Endothelial cell of umbilical vein (primary cell): ENCODE measurements at regions not wholly inside any gene's neighbourhood (a gene's known extent, or its start where the extent isn't known, plus 50 kb on each side); places are given as distances from the start of the nearest gene placed in this dataset.

Experiments used
- BruUV-seq: library from RNA; stranded (reverse); fragments of 400-500 nt; replicated peaks from 2 replicates; lab custom pipeline; 2021; lab: Mats Ljungman, UMichigan
- CTCF ChIA-PET: fragments of 300-600, 350-600 bp; sonication (Branson Sonifier 250); formaldehyde crosslinking; loops from one replicate; lab custom pipeline; 2021; ENCODE audit warnings: antibody characterized with exemption, inconsistent platforms; lab: Charles Lee
- POLR2A ChIA-PET: fragments of 300-600, 350-600 bp; sonication (Branson Sonifier 250); formaldehyde crosslinking; loops from one replicate; lab custom pipeline; 2021; ENCODE audit warnings: antibody characterized with exemption, inconsistent platforms; lab: Charles Lee
- DNase-seq: peaks from one replicate; pipeline ENCODE4 v3.0.0-alpha.2; 2011; ENCODE audit warnings: low read depth, low spot score
- FAIRE-seq: peaks from 2 replicates; lab custom pipeline; 2011; peaks lifted over from hg19 to GRCh38; lab: Jason Lieb, UNC
- H2AFZ ChIP-seq: 2 replicates; pipeline ENCODE4 v1.6.0; 2012; ENCODE audit warnings: low read depth, low read length, control low read depth, inconsistent platforms
- H3K27ac ChIP-seq: 2 replicates; pipeline ENCODE4 v1.5.1; 2011; ENCODE audit warnings: low read depth, mild to moderate bottlenecking, control low read depth, low read length, moderate library complexity; ENCODE audit not compliant: insufficient read depth
- H3K27me3 ChIP-seq, 2 experiments: 2 replicates each; pipeline versions ENCODE4 v1.6.0 to v1.6.1; 2011; ENCODE audit warnings: low read length in 2 of 2, mixed read lengths in 1 of 2; ENCODE audit not compliant: control insufficient read depth in 2 of 2, insufficient read depth in 2 of 2
- H3K36me3 ChIP-seq, 2 experiments: 2 replicates in 1 of 2; 3 replicates in 1 of 2; pipeline ENCODE4 v1.5.1; 2011; ENCODE audit warnings: low read length in 2 of 2, mild to moderate bottlenecking in 1 of 2, moderate library complexity in 1 of 2; ENCODE audit not compliant: control insufficient read depth in 2 of 2, insufficient read depth in 2 of 2; ENCODE audit errors: extremely low read depth in 1 of 2
- H3K4me1 ChIP-seq: 3 replicates; pipeline ENCODE4 v1.5.1; 2011; ENCODE audit warnings: mild to moderate bottlenecking, low read length; ENCODE audit not compliant: control insufficient read depth, insufficient read depth; ENCODE audit errors: extremely low read depth
- H3K4me2 ChIP-seq: 2 replicates; pipeline ENCODE4 v1.6.1; 2011; ENCODE audit warnings: low read length, control low read depth, mixed read lengths; ENCODE audit not compliant: insufficient read depth
- H3K4me3 ChIP-seq, 3 experiments: fragments of 200-600 bp in 1 of 3; sonication (generic), shearing (Covaris generic) in 1 of 3; replicated peaks in 1 of 3; 2 replicates each; pipeline ENCODE4 v1.5.1; 2011 to 2016; ENCODE audit warnings: control low read depth in 3 of 3, low read length in 3 of 3, mild to moderate bottlenecking in 2 of 3, inconsistent platforms in 1 of 3, low read depth in 1 of 3, moderate library complexity in 1 of 3; ENCODE audit not compliant: insufficient read depth in 1 of 3
- H3K79me2 ChIP-seq: 2 replicates; pipeline ENCODE4 v1.6.0; 2012; ENCODE audit warnings: low read length, inconsistent platforms; ENCODE audit not compliant: control insufficient read depth, insufficient read depth
- H3K9ac ChIP-seq: replicated peaks from 2 replicates; pipeline ENCODE3; 2011; ENCODE audit warnings: low read length, control low read depth; ENCODE audit not compliant: insufficient read depth; ENCODE audit errors: extremely low read depth
- H3K9me1 ChIP-seq: replicated peaks from 3 replicates; pipeline ENCODE4 v1.6.0; 2011; ENCODE audit warnings: mild to moderate bottlenecking, low read length; ENCODE audit not compliant: control insufficient read depth, insufficient read depth; ENCODE audit errors: extremely low read depth
- H3K9me3 ChIP-seq: replicated peaks from 2 replicates; pipeline ENCODE4 v1.5.1; 2012; ENCODE audit warnings: low read length, inconsistent platforms; ENCODE audit not compliant: control insufficient read depth, insufficient read depth
- H4K20me1 ChIP-seq: replicated peaks from 2 replicates; pipeline ENCODE3; 2011; ENCODE audit warnings: mild to moderate bottlenecking, low read length; ENCODE audit not compliant: control insufficient read depth, insufficient read depth; ENCODE audit errors: extremely low read depth
- CTCF ChIP-seq, 2 donors: IDR thresholded peaks; 1 replicate in 1 of 2; 2 replicates in 1 of 2; pipeline ENCODE4 v1.5.1; 2011; ENCODE audit warnings: low read length in 2 of 2, mild to moderate bottlenecking in 2 of 2, moderate library complexity in 2 of 2, control low read depth in 1 of 2, inconsistent platforms in 1 of 2, low read depth in 1 of 2; ENCODE audit not compliant: insufficient read depth in 1 of 2; ENCODE audit errors: extremely low read depth in 1 of 2
- EZH2 ChIP-seq: IDR thresholded peaks from 2 replicates; pipeline ENCODE4 v1.6.1; 2012; ENCODE audit warnings: borderline replicate concordance, low read depth, mild to moderate bottlenecking, moderate library complexity, low read length, inconsistent platforms; ENCODE audit not compliant: severe bottlenecking
- FOS ChIP-seq: IDR thresholded peaks from 2 replicates; pipeline ENCODE4 v1.6.1; 2011; ENCODE audit warnings: mild to moderate bottlenecking, low read length, moderate library complexity, borderline replicate concordance; ENCODE audit not compliant: insufficient read depth
- GATA2 ChIP-seq: IDR thresholded peaks from 2 replicates; pipeline ENCODE4 v1.7.0; 2011; ENCODE audit warnings: low read depth, mild to moderate bottlenecking, moderate library complexity, mixed read lengths, low read length; ENCODE audit not compliant: insufficient read length, insufficient read depth
- JUN ChIP-seq: IDR thresholded peaks from 2 replicates; pipeline ENCODE4 v1.6.1; 2011; ENCODE audit warnings: borderline replicate concordance, low read depth; ENCODE audit not compliant: insufficient read length, insufficient read depth
- MAX ChIP-seq: IDR thresholded peaks from 2 replicates; pipeline ENCODE4 v1.6.1; 2011; ENCODE audit not compliant: insufficient read depth, insufficient read length
- MYC ChIP-seq: IDR thresholded peaks from one replicate; pipeline ENCODE4 v1.6.1; 2011; ENCODE audit warnings: mild to moderate bottlenecking, low read depth, low read length
- POLR2A ChIP-seq: IDR thresholded peaks from 2 replicates; pipeline ENCODE4 v1.6.1; 2012; ENCODE audit warnings: low read depth, mild to moderate bottlenecking, control low read depth, low read length
- POLR2AphosphoS5 ChIP-seq: IDR thresholded peaks from 2 replicates; pipeline ENCODE4 v1.6.1; 2012; ENCODE audit warnings: low read depth, mild to moderate bottlenecking, control low read depth, low read length, moderate library complexity; ENCODE audit not compliant: insufficient read depth
- dilution Hi-C: fragments of 300-500 bp; cut with MboI; formaldehyde crosslinking; loops from one replicate; pipeline ENCODE4 v1.15.0; 2019; ENCODE audit warnings: low sequenced_read_pairs; ENCODE audit not compliant: extremely low pct_ligation_motif_present
- intact Hi-C: fragments of 100-400 bp; cut with micrococcal nuclease; formaldehyde crosslinking; loops from one replicate; pipeline ENCODE4 v1.10.0; 2022

- intact Hi-C loops = no loop called here
- POLR2A ChIA-PET = no interaction called here
- TF ChIP-seq MAX = no peak
- no peak for TF ChIP-seq EZH2
- no peak for TF ChIP-seq FOS
- no peak for TF ChIP-seq GATA2
- no peak for TF ChIP-seq POLR2A
- TF ChIP-seq POLR2AphosphoS5 = no peak
- TF ChIP-seq CTCF (IDR thresholded peaks at IDR 0.05; ENCODE audit: extremely low read depth in 1 of 2, insufficient read depth in 1 of 2, low read depth in 1 of 2, low read length in 2 of 2) = no peak
- TF ChIP-seq JUN = no peak
- no peak for TF ChIP-seq MYC
- Histone ChIP-seq H3K9me3 (no peaks in the 10 kb centered on the region), H3K27me3 (peaks cover 18 to 53% of the 10 kb centered on the region in 2 experiments), H3K79me2 (no peaks in the 10 kb centered on the region), H3K27ac (no peak overlapping the region), H3K36me3 (no peaks in the 10 kb centered on the region), H3K4me2 (no peak overlapping the region), H3K9ac (no peak overlapping the region), H3K9me1 (no peaks in the 10 kb centered on the region), H3K4me1 (no peaks in the 10 kb centered on the region), H3K4me3 (no peak overlapping the region), H4K20me1 (no peaks in the 10 kb centered on the region), H2AFZ (no peak overlapping the region)
- FAIRE-seq = no peak
- BruUV-seq = no TSS peak
- dilution Hi-C loops = no loop called here
- no peak for DNase-seq
- CTCF ChIA-PET = interaction anchor here (0.6 kb wide), 1 partner anchor 74 kb away, joined by 3 read pairs; no protein-coding TSS in a partner anchor
These were observed 106.1 kb downstream of the DAD1 start for GRCh38 chr14:22482782-22483553.
